ENCODE measurements at regions not wholly inside any gene's neighbourhood (a gene's known extent, or its start where the extent isn't known, plus 50 kb on each side); places are given as distances from the start of the nearest gene placed in this dataset.

GRCh38 chr18:78130232-78131195, 849.1 kb upstream of the SALL3 start:
- intact Hi-C loops (cut with DNase I; ENCODE audit: low total_unique reads): no loop called here
- 46 to 60% (median 51%) methylated on average over 12 of the region's 12 CpGs for WGBS, 5 donors
- Histone ChIP-seq H3K36me3 (no peaks in the 10 kb centered on the region), H3K27me3 (peaks cover 0 to 20% (median 0%) of the 10 kb centered on the region in 3 donors), H3K4me1 (no peaks in the 10 kb centered on the region), H3K9me3 (peaks cover 0 to 9% (median 4%) of the 10 kb centered on the region in 4 donors), H3K4me3 (no peak overlapping the region), H3K27ac (no peak overlapping the region)
- no peak for DNase-seq
- TF ChIP-seq POLR2AphosphoS5 (IDR thresholded peaks at IDR 0.05): no peak
- TF ChIP-seq CTCF (IDR thresholded peaks at IDR 0.05): no peak
- no peak for TF ChIP-seq EP300 (IDR thresholded peaks at IDR 0.05)
- TF ChIP-seq POLR2A (IDR thresholded peaks at IDR 0.05): no peak

GRCh38 chr18:78133729-78134128, 845.9 kb upstream of the SALL3 start:
- peaks cover 0 to 29% (median 0%) of the 10 kb centered on the region in 3 donors for H3K27me3 ChIP-seq
- no peaks in the 10 kb centered on the region for H3K4me1 ChIP-seq
- no peak overlapping the region for H3K27ac ChIP-seq
- no peak for DNase-seq
- TF ChIP-seq POLR2AphosphoS5 (IDR thresholded peaks at IDR 0.05): no peak
- TF ChIP-seq POLR2A (IDR thresholded peaks at IDR 0.05): no peak
- no peak for TF ChIP-seq CTCF (IDR thresholded peaks at IDR 0.05)
- no peak for TF ChIP-seq EP300 (IDR thresholded peaks at IDR 0.05)
- no peaks in the 10 kb centered on the region for H3K36me3 ChIP-seq
- 77 to 87% (median 82%) methylated on average over 7 of the region's 7 CpGs for WGBS, 5 donors
- intact Hi-C loops (cut with DNase I; ENCODE audit: low total_unique reads): no loop called here
- no peak overlapping the region for H3K4me3 ChIP-seq
- H3K9me3 ChIP-seq: no peaks in the 10 kb centered on the region

GRCh38 chr18:78136986-78137385, 842.6 kb upstream of the SALL3 start:
- WGBS, 5 donors: 70 to 80% (median 79%) methylated on average over 6 of the region's 6 CpGs

More at GRCh38 chr18:78136986-78137385, 842.6 kb upstream of the SALL3 start:
- Histone ChIP-seq H3K4me1 (no peaks in the 10 kb centered on the region), H3K27me3 (peaks cover 0 to 33% (median 0%) of the 10 kb centered on the region in 3 donors), H3K27ac (no peak overlapping the region), H3K9me3 (no peaks in the 10 kb centered on the region), H3K36me3 (no peaks in the 10 kb centered on the region), H3K4me3 (no peak overlapping the region)
- intact Hi-C loops (cut with DNase I; ENCODE audit: low total_unique reads): no loop called here
- TF ChIP-seq POLR2AphosphoS5 (IDR thresholded peaks at IDR 0.05) (no peak), POLR2A (IDR thresholded peaks at IDR 0.05) (no peak), EP300 (IDR thresholded peaks at IDR 0.05) (no peak), CTCF (IDR thresholded peaks at IDR 0.05) (no peak)
- no peak for DNase-seq
